ENCODE measurements at regions not wholly inside any gene's neighbourhood (a gene's known extent, or its start where the extent isn't known, plus 50 kb on each side); places are given as distances from the start of the nearest gene placed in this dataset.

GRCh38 chr10:118508355-118508754, 87.1 kb downstream of the PRLHR start:
- no peak for TF ChIP-seq JUND (IDR thresholded peaks at IDR 0.05; ENCODE audit: low read depth)
- no peak for DNase-seq (ENCODE audit: low read depth in 1 of 2, low spot score in 1 of 2)
- in situ Hi-C loops (cut with HindIII; ENCODE audit: low pct_unique_long_range_greater_than_20kb, low sequenced_read_pairs), result no loop called here

GRCh38 chr10:118506671-118507590, 88.5 kb downstream of the PRLHR start:
- no peak for TF ChIP-seq JUND (IDR thresholded peaks at IDR 0.05; ENCODE audit: low read depth)
- in situ Hi-C loops (cut with HindIII; ENCODE audit: low pct_unique_long_range_greater_than_20kb, low sequenced_read_pairs), result no loop called here

GRCh38 chr10:118505363-118505762, 90.1 kb downstream of the PRLHR start:
- DNase-seq (ENCODE audit: low read depth in 1 of 2, low spot score in 1 of 2), result no peak
- in situ Hi-C loops (cut with HindIII; ENCODE audit: low pct_unique_long_range_greater_than_20kb, low sequenced_read_pairs), result no loop called here
- TF ChIP-seq JUND (IDR thresholded peaks at IDR 0.05; ENCODE audit: low read depth), result no peak

More at GRCh38 chr10:118506671-118507590, 88.5 kb downstream of the PRLHR start:
- DNase-seq (ENCODE audit: low read depth in 1 of 2, low spot score in 1 of 2), result no peak

GRCh38 chr10:118504467-118505205, 90.8 kb downstream of the PRLHR start:
- no peak for TF ChIP-seq JUND (IDR thresholded peaks at IDR 0.05; ENCODE audit: low read depth)
- DNase-seq (ENCODE audit: low read depth in 1 of 2, low spot score in 1 of 2), result peak in 1 of 2 experiments; percentile 10
- in situ Hi-C loops (cut with HindIII; ENCODE audit: low pct_unique_long_range_greater_than_20kb, low sequenced_read_pairs), result no loop called here

- no peak for TF ChIP-seq JUND (IDR thresholded peaks at IDR 0.05; ENCODE audit: low read depth)
These were observed 91.4 kb downstream of the PRLHR start for GRCh38 chr10:118504044-118504443.

GRCh38 chr10:118503192-118503591, 92.3 kb downstream of the PRLHR start:
- in situ Hi-C loops (cut with HindIII; ENCODE audit: low pct_unique_long_range_greater_than_20kb, low sequenced_read_pairs), result no loop called here
- no peak for TF ChIP-seq JUND (IDR thresholded peaks at IDR 0.05; ENCODE audit: low read depth)
- DNase-seq (ENCODE audit: low read depth in 1 of 2, low spot score in 1 of 2), result no peak

More at GRCh38 chr10:118504044-118504443, 91.4 kb downstream of the PRLHR start:
- in situ Hi-C loops (cut with HindIII; ENCODE audit: low pct_unique_long_range_greater_than_20kb, low sequenced_read_pairs), result no loop called here
- no peak for DNase-seq (ENCODE audit: low read depth in 1 of 2, low spot score in 1 of 2)

- DNase-seq (ENCODE audit: low read depth in 1 of 2, low spot score in 1 of 2), result peak in 1 of 2 experiments; percentile 4
- in situ Hi-C loops (cut with HindIII; ENCODE audit: low pct_unique_long_range_greater_than_20kb, low sequenced_read_pairs), result no loop called here
- no peak for TF ChIP-seq JUND (IDR thresholded peaks at IDR 0.05; ENCODE audit: low read depth)
These were observed 93.6 kb downstream of the PRLHR start for GRCh38 chr10:118501637-118502440.

GRCh38 chr10:118501171-118501570, 94.3 kb downstream of the PRLHR start:
- no peak for TF ChIP-seq JUND (IDR thresholded peaks at IDR 0.05; ENCODE audit: low read depth)
- no peak for DNase-seq (ENCODE audit: low read depth in 1 of 2, low spot score in 1 of 2)
- in situ Hi-C loops (cut with HindIII; ENCODE audit: low pct_unique_long_range_greater_than_20kb, low sequenced_read_pairs), result no loop called here

- no peak for TF ChIP-seq JUND (IDR thresholded peaks at IDR 0.05; ENCODE audit: low read depth)
- in situ Hi-C loops (cut with HindIII; ENCODE audit: low pct_unique_long_range_greater_than_20kb, low sequenced_read_pairs), result no loop called here
- no peak for DNase-seq (ENCODE audit: low read depth in 1 of 2, low spot score in 1 of 2)
These were observed 94.9 kb downstream of the PRLHR start for GRCh38 chr10:118500477-118501104.

GRCh38 chr10:118499186-118499585, 96.3 kb downstream of the PRLHR start:
- in situ Hi-C loops (cut with HindIII; ENCODE audit: low pct_unique_long_range_greater_than_20kb, low sequenced_read_pairs), result no loop called here
- no peak for TF ChIP-seq JUND (IDR thresholded peaks at IDR 0.05; ENCODE audit: low read depth)
- no peak for DNase-seq (ENCODE audit: low read depth in 1 of 2, low spot score in 1 of 2)

- TF ChIP-seq JUND (IDR thresholded peaks at IDR 0.05; ENCODE audit: low read depth), result no peak
- in situ Hi-C loops (cut with HindIII; ENCODE audit: low pct_unique_long_range_greater_than_20kb, low sequenced_read_pairs), result no loop called here
- no peak for DNase-seq (ENCODE audit: low read depth in 1 of 2, low spot score in 1 of 2)
These were observed 96.8 kb downstream of the PRLHR start for GRCh38 chr10:118498623-118499022.

GRCh38 chr10:118497227-118497626, 98.2 kb downstream of the PRLHR start:
- TF ChIP-seq JUND (IDR thresholded peaks at IDR 0.05; ENCODE audit: low read depth), result no peak
- in situ Hi-C loops (cut with HindIII; ENCODE audit: low pct_unique_long_range_greater_than_20kb, low sequenced_read_pairs), result no loop called here
- no peak for DNase-seq (ENCODE audit: low read depth in 1 of 2, low spot score in 1 of 2)
